Testis (tissue), 2 donors: ENCODE measurements at regions not wholly inside any gene's neighbourhood (a gene's known extent, or its start where the extent isn't known, plus 50 kb on each side); places are given as distances from the start of the nearest gene placed in this dataset.

Source experiments
- CTCF ChIP-seq, 3 experiments: fragments of 450-650 bp in 2 of 3; fragments of 200-600 bp in 1 of 3; sonication (generic) in 1 of 3; IDR thresholded peaks; one replicate each; pipeline ENCODE4 v1.5.1; 2016 to 2019; ENCODE audit warnings: antibody characterized with exemption in 3 of 3, mild to moderate bottlenecking in 2 of 3, moderate library complexity in 1 of 3
- POLR2A ChIP-seq: fragments of 450-650 bp; IDR thresholded peaks from one replicate; pipeline ENCODE4 v1.6.1; 2017; ENCODE audit warnings: antibody characterized with exemption, mild to moderate bottlenecking, moderate library complexity

DNA sequence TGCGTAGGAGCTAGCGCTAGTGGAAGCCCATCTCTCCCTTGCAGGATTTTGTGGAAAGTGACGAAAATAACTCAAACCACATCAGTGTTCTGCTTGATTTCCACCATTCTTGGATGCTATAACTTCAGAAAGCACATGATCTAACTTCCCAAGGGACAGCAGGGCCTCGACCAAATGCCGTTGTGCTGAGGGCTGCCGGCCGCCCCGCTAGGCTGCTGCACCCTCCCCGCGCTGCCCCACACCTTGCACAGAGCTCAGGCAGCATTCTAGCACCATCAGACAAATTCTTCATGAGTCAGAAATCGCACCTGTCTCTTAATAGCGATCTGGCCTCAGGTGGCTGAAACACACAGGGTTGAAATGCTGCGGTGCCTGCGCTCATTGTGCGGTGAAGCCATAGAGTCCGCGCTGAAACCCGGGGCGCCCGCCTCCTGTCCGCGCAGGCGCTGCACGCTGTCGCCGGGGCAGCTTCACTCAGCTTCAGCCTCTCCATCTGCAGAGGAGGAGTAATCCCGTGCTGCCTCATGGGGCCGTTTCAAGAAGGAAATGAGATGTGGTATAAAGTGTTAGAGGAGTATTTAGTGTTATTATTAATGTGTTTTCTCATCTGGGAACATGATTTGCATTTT, 59.2 kb upstream of the B3GAT1 start:
- TF ChIP-seq POLR2A (no peak), CTCF (IDR thresholded peaks at IDR 0.05) (no peak)
